BE2C (cell line): ENCODE measurements at regions not wholly inside any gene's neighbourhood (a gene's known extent, or its start where the extent isn't known, plus 50 kb on each side); places are given as distances from the start of the nearest gene placed in this dataset.

Experiments used
- DNase-seq: peaks from one replicate; pipeline ENCODE4 v3.0.0-alpha.2; 2020
- H3K27me3 ChIP-seq: fragments of 250-450 bp; sonication (Bioruptor Pico); 2 replicates; pipeline ENCODE4 v1.5.1; 2020; ENCODE audit warnings: mild to moderate bottlenecking
- H3K36me3 ChIP-seq: fragments of 250-450 bp; sonication (Bioruptor Pico); 2 replicates; pipeline ENCODE4 v1.5.1; 2020; ENCODE audit warnings: mild to moderate bottlenecking
- H3K4me1 ChIP-seq: fragments of 250-450 bp; sonication (Bioruptor Pico); 2 replicates; pipeline ENCODE4 v1.5.1; 2020
- H3K4me3 ChIP-seq: 2 replicates; pipeline ENCODE4 v1.5.1; 2011; ENCODE audit warnings: low read depth, low read length
- H3K9me3 ChIP-seq: fragments of 250-450 bp; sonication (Bioruptor Pico); 2 replicates; pipeline ENCODE4 v1.5.1; 2020
- CTCF ChIP-seq: IDR thresholded peaks from 2 replicates; pipeline ENCODE4 v1.5.1; 2012; ENCODE audit warnings: mild to moderate bottlenecking, low read depth, low read length

DNA sequence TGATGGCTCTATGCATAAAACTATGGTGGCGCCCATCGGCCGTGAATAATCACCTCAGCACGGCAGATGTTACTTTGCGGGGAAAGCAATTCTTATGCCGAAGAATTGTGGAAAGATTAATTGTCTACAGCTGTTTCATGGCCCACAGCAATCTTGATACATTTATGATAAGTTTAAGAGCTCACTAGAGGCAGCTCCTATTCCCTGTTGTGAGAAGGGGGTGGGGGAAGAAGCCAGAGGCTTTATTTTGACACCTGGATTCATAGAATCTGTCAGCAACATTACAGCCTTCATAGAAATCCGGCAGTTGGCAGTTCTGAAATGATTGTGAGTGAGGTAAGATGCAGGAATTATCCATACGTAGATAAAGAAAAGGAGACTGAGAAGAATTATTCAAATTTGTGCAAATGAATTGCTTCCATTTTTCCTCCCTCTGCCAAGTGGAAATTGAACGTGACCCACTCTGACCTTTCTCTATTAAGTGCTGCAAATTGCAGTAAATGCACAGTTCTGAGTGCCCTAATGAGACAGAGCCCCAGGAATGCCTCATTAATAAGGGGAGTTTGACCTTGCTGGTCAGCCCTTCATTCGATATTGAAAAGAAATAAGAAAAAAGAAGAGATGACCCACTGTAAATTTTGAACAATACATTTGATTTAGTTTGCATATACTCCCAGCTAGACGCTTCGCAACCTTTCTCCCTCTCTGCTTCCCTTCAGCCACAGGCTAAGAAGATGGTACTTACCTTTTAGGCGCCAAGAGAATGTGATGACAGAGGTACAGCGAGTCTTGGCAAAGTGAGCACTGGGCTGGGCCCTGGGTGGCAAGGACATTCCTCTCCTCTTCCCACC is 188.8 kb downstream of the GPAT3 start:
- Histone ChIP-seq H3K27me3 (no peaks in the 10 kb centered on the region), H3K4me3 (no peak overlapping the region)

DNA sequence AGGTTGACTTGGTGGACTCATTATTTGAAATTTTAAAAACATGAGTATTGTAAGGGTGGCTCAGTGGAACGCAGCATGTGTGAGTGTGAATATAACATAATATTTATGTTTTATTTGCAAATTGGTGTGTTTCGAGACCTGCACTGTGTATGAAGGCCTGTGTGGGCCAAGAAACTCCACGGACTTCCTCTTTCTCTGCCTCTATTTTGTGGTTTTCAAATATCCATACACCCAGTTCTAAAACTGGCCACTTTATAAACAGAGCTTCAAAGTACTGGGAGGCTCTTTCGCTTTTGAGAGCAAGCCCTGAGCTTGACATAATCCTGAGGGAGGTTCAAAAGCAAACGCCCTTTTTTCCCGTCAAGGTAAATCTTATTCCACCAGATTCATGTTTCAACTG is 187.7 kb downstream of the GPAT3 start:
- Histone ChIP-seq H3K4me1 (no peaks in the 10 kb centered on the region), H3K4me3 (no peak overlapping the region), H3K9me3 (no peaks in the 10 kb centered on the region), H3K27me3 (no peaks in the 10 kb centered on the region), H3K36me3 (no peaks in the 10 kb centered on the region)
- DNase-seq: no peak
- no peak for TF ChIP-seq CTCF

More for the DNA sequence above, 188.8 kb downstream of the GPAT3 start:
- Histone ChIP-seq H3K9me3 (no peaks in the 10 kb centered on the region), H3K36me3 (no peaks in the 10 kb centered on the region), H3K4me1 (no peaks in the 10 kb centered on the region)
- no peak for DNase-seq
- TF ChIP-seq CTCF: no peak

DNA sequence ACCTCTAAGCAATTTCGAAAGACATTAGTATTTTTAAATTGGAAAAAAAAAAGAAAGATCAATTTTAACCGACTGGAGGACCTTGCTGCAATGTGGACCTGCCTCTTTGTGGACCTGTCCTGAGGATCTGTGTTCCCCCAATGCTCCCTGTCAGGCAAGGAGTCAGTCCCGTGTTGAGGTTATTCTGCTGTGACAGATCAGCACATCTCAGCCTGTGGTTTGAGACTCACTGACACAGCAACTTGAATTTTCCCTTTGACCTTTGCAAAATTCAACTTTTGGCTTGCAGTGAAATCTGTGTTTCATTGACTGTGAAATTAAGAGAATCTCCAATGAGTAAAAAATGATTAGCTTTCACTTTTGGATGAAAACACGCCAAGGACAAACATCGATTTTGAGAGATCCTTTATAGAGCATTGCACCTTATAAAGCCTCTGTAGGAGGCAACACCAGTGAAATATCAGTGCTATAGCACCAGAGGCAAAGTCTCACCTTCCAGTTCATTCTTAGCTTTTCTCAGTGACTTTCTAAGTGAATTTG is 186.9 kb downstream of the GPAT3 start:
- TF ChIP-seq CTCF: no peak

GRCh38 chr4:83716874-83717273 is 181.0 kb downstream of the GPAT3 start:
- H3K27me3 ChIP-seq: no peaks in the 10 kb centered on the region
- no peak for DNase-seq
- no peaks in the 10 kb centered on the region for H3K9me3 ChIP-seq

More for the DNA sequence above, 186.9 kb downstream of the GPAT3 start:
- Histone ChIP-seq H3K4me1 (no peaks in the 10 kb centered on the region), H3K36me3 (no peaks in the 10 kb centered on the region), H3K4me3 (no peak overlapping the region), H3K9me3 (no peaks in the 10 kb centered on the region), H3K27me3 (no peaks in the 10 kb centered on the region)
- DNase-seq: no peak

DNA sequence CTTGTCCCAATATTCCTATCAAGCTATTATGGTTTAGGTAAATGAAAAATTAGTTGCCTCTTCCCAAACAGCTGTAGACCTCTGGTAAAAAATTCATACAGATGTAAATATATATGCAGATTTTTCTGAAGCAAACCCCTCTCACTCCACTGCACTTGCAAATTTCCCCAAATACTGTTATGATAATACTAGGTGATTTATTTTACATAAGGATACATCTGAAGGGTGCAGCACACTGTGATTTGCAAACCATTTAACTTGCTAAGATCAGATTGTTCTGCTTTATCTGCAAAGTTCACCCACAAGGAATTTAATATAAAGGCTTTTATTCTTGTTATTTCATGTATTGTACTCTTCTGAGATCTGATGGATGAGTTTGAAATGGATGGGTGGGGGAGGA is 177.0 kb downstream of the GPAT3 start:
- no peak for DNase-seq

More at GRCh38 chr4:83716874-83717273, 181.0 kb downstream of the GPAT3 start:
- Histone ChIP-seq H3K4me3 (no peak overlapping the region), H3K36me3 (no peaks in the 10 kb centered on the region), H3K4me1 (no peaks in the 10 kb centered on the region)
- TF ChIP-seq CTCF: no peak

More for the DNA sequence above, 177.0 kb downstream of the GPAT3 start:
- Histone ChIP-seq H3K27me3 (no peaks in the 10 kb centered on the region), H3K4me3 (no peak overlapping the region), H3K9me3 (no peaks in the 10 kb centered on the region), H3K36me3 (no peaks in the 10 kb centered on the region), H3K4me1 (no peaks in the 10 kb centered on the region)
- TF ChIP-seq CTCF: no peak
